Right ventricle myocardium inferior (tissue), 1 donor: ENCODE measurements at regions not wholly inside any gene's neighbourhood (a gene's known extent, or its start where the extent isn't known, plus 50 kb on each side); places are given as distances from the start of the nearest gene placed in this dataset.

Experiments used
- ATAC-seq: fragments of 200-7000 bp; cut with Tn5 transposase; one replicate; pipeline ENCODE4 v1.9.1; 2020; ENCODE audit warnings: mild to moderate bottlenecking, moderate library complexity
- DNase-seq: peaks from one replicate; pipeline ENCODE4 v3.0.0; 2021; ENCODE audit errors: missing footprints
- intact Hi-C: fragments of 100-400 bp; cut with DNase I; formaldehyde crosslinking; loops from one replicate; pipeline ENCODE4 v1.11.0; 2022
- donor health status: DM: no; HTN: yes; CAD: no; lungs with severe emphysema.

- ATAC-seq (no peak), DNase-seq (no peak)
- intact Hi-C loops, result no loop called here
Observed at GRCh38 chr9:79003514-79003913, 568.3 kb upstream of the TLE4 start.

GRCh38 chr9:79004032-79004431 is 567.7 kb upstream of the TLE4 start:
- ATAC-seq (no peak), DNase-seq (no peak)
- intact Hi-C loops, result no loop called here

- intact Hi-C loops, result no loop called here
- no peak for DNase-seq
- no peak for ATAC-seq
Observed at GRCh38 chr9:79006546-79006945, 565.2 kb upstream of the TLE4 start.

- no peak for DNase-seq
- ATAC-seq, result no peak
- intact Hi-C loops, result no loop called here
Observed at GRCh38 chr9:79007701-79008483, 563.9 kb upstream of the TLE4 start.

GRCh38 chr9:79008916-79009315 is 562.8 kb upstream of the TLE4 start:
- no peak for ATAC-seq
- intact Hi-C loops, result no loop called here
- no peak for DNase-seq

- ATAC-seq, result no peak
- intact Hi-C loops, result no loop called here
- DNase-seq, result no peak
Observed at GRCh38 chr9:79011461-79011860, 560.3 kb upstream of the TLE4 start.

- intact Hi-C loops, result no loop called here
- DNase-seq (no peak), ATAC-seq (no peak)
Observed at GRCh38 chr9:79012561-79012960, 559.2 kb upstream of the TLE4 start.

GRCh38 chr9:79013715-79014610 is 557.8 kb upstream of the TLE4 start:
- ATAC-seq, result no peak

GRCh38 chr9:79014929-79015699 is 556.7 kb upstream of the TLE4 start:
- ATAC-seq (no peak), DNase-seq (no peak)
- intact Hi-C loops, result no loop called here

More at GRCh38 chr9:79013715-79014610, 557.8 kb upstream of the TLE4 start:
- DNase-seq, result no peak
- intact Hi-C loops, result no loop called here

- DNase-seq (no peak), ATAC-seq (no peak)
- intact Hi-C loops, result no loop called here
Observed at GRCh38 chr9:79015951-79016350, 555.8 kb upstream of the TLE4 start.

- intact Hi-C loops, result no loop called here
- DNase-seq (no peak), ATAC-seq (no peak)
Observed at GRCh38 chr9:79020276-79020675, 551.5 kb upstream of the TLE4 start.

GRCh38 chr9:79021084-79021483 is 550.7 kb upstream of the TLE4 start:
- DNase-seq (no peak), ATAC-seq (no peak)
- intact Hi-C loops, result no loop called here

- ATAC-seq, result no peak
- no peak for DNase-seq
- intact Hi-C loops, result no loop called here
Observed at GRCh38 chr9:79023134-79023580, 548.6 kb upstream of the TLE4 start.

GRCh38 chr9:79026316-79026715 is 545.4 kb upstream of the TLE4 start:
- intact Hi-C loops, result no loop called here
- ATAC-seq (no peak), DNase-seq (no peak)

GRCh38 chr9:79028101-79028500 is 543.7 kb upstream of the TLE4 start:
- ATAC-seq (no peak), DNase-seq (no peak)
- intact Hi-C loops, result no loop called here

- no peak for ATAC-seq
- intact Hi-C loops, result no loop called here
- DNase-seq, result no peak
Observed at GRCh38 chr9:79034583-79034982, 537.2 kb upstream of the TLE4 start.

GRCh38 chr9:79037338-79037737 is 534.4 kb upstream of the TLE4 start:
- ATAC-seq (no peak), DNase-seq (no peak)
- intact Hi-C loops, result no loop called here

- intact Hi-C loops, result no loop called here
- no peak for DNase-seq
- no peak for ATAC-seq
Observed at GRCh38 chr9:79040671-79041070, 531.1 kb upstream of the TLE4 start.

GRCh38 chr9:79041266-79041665 is 530.5 kb upstream of the TLE4 start:
- intact Hi-C loops, result no loop called here
- DNase-seq, result no peak

More at GRCh38 chr9:79041266-79041665, 530.5 kb upstream of the TLE4 start:
- ATAC-seq, result no peak
